A673 (cell line): ENCODE measurements at regions not wholly inside any gene's neighbourhood (a gene's known extent, or its start where the extent isn't known, plus 50 kb on each side); places are given as distances from the start of the nearest gene placed in this dataset.

ENCODE experiments used
- BruUV-seq: library from RNA; stranded (reverse); fragments of 400-500 nt; replicated peaks from 2 replicates; lab custom pipeline; 2021; lab: Mats Ljungman, UMichigan
- CTCF ChIA-PET: fragments of 300-600 bp; sonication (Branson Sonifier 250); formaldehyde crosslinking; loops from one replicate; lab custom pipeline; 2022; ENCODE audit warnings: antibody characterized with exemption; lab: Charles Lee
- POLR2A ChIA-PET: fragments of 300-600 bp; sonication (Branson Sonifier 250); formaldehyde crosslinking; loops from one replicate; lab custom pipeline; 2022; ENCODE audit warnings: antibody characterized with exemption; ENCODE audit not compliant: low non-redundant PET; lab: Charles Lee
- DNase-seq: peaks from one replicate; pipeline ENCODE4 v3.0.0-alpha.2; 2015; ENCODE audit warnings: low spot score
- H3K27ac ChIP-seq: fragments of 200-600 bp; sonication (generic); 2 replicates; pipeline ENCODE4 v1.5.1; 2016; ENCODE audit warnings: mixed run types, low read depth, mild to moderate bottlenecking, mixed read lengths, antibody characterized with exemption, low read length; ENCODE audit not compliant: poor library complexity, severe bottlenecking
- H3K27me3 ChIP-seq: fragments of 200-600 bp; sonication (generic); replicated peaks from 2 replicates; pipeline ENCODE4 v1.6.1; 2017; ENCODE audit warnings: mixed run types, low read depth, mild to moderate bottlenecking, mixed read lengths, antibody characterized with exemption, low read length; ENCODE audit not compliant: insufficient read depth, poor library complexity
- H3K36me3 ChIP-seq: fragments of 200-600 bp; sonication (generic); 2 replicates; pipeline ENCODE4 v1.6.1; 2016; ENCODE audit warnings: mixed run types, mild to moderate bottlenecking, mixed read lengths, antibody characterized with exemption, low read length; ENCODE audit not compliant: insufficient read depth, poor library complexity, severe bottlenecking
- H3K4me1 ChIP-seq: fragments of 200-600 bp; sonication (generic); 2 replicates; pipeline ENCODE4 v1.6.1; 2017; ENCODE audit warnings: mixed run types, mild to moderate bottlenecking, mixed read lengths, antibody characterized with exemption, low read length; ENCODE audit not compliant: insufficient read depth, poor library complexity, severe bottlenecking
- H3K4me3 ChIP-seq: fragments of 200-600 bp; sonication (generic); 2 replicates; pipeline ENCODE4 v1.5.1; 2016; ENCODE audit warnings: low read depth, mixed run types, mild to moderate bottlenecking, mixed read lengths, low read length; ENCODE audit not compliant: poor library complexity, severe bottlenecking
- H3K9me3 ChIP-seq: fragments of 200-600 bp; sonication (generic); 2 replicates; pipeline ENCODE4 v1.6.1; 2016; ENCODE audit warnings: mixed run types, low read depth, mild to moderate bottlenecking, mixed read lengths, antibody characterized with exemption, low read length; ENCODE audit not compliant: poor library complexity, severe bottlenecking
- CTCF ChIP-seq: fragments of 300-800, 200-600 bp; sonication (generic); conservative IDR thresholded peaks from 2 replicates; pipeline ENCODE4 v1.5.1; 2017; ENCODE audit warnings: low read depth, mild to moderate bottlenecking, antibody characterized with exemption, low read length, moderate library complexity, mixed read lengths
- EZH2 ChIP-seq: fragments of 200-600 bp; sonication (generic); IDR thresholded peaks from 2 replicates; pipeline ENCODE4 v1.6.1; 2017; ENCODE audit warnings: borderline replicate concordance, low read depth, mild to moderate bottlenecking, mixed read lengths, antibody characterized with exemption, low read length; ENCODE audit not compliant: poor library complexity, severe bottlenecking
- intact Hi-C: fragments of 100-400 bp; cut with micrococcal nuclease; formaldehyde crosslinking; loops from one replicate; pipeline ENCODE4 v1.10.0; 2022; ENCODE audit not compliant: unreplicated experiment

- TF ChIP-seq CTCF, result no peak
- TF ChIP-seq EZH2, result no peak
- ChIA-PET CTCF (no interaction called here), POLR2A (no interaction called here)
- no peaks in the 10 kb centered on the region for H3K27me3 ChIP-seq
- H3K4me1 ChIP-seq, result no peaks in the 10 kb centered on the region
- H3K4me3 ChIP-seq, result no peak overlapping the region
- H3K9me3 ChIP-seq, result no peaks in the 10 kb centered on the region
- intact Hi-C loops, result loop anchor here (10.0 kb wide), 1 partner anchor 1864 kb away; no protein-coding TSS in a partner anchor
- H3K36me3 ChIP-seq, result no peaks in the 10 kb centered on the region
- no peak overlapping the region for H3K27ac ChIP-seq
- DNase-seq, result no peak
- BruUV-seq, result no TSS peak
Measured at GRCh38 chr4:52370576-52370975, 288.5 kb downstream of the USP46 start.

- no peaks in the 10 kb centered on the region for H3K4me1 ChIP-seq
- H3K36me3 ChIP-seq, result no peaks in the 10 kb centered on the region
- ChIA-PET POLR2A (no interaction called here), CTCF (no interaction called here)
- H3K27me3 ChIP-seq, result no peaks in the 10 kb centered on the region
- H3K4me3 ChIP-seq, result no peak overlapping the region
- H3K9me3 ChIP-seq, result no peaks in the 10 kb centered on the region
- DNase-seq, result no peak
- no TSS peak for BruUV-seq
- H3K27ac ChIP-seq, result no peak overlapping the region
- TF ChIP-seq EZH2, result no peak
- no peak for TF ChIP-seq CTCF
- intact Hi-C loops, result loop anchor here (10.0 kb wide), 1 partner anchor 1863 kb away; no protein-coding TSS in a partner anchor
Measured at GRCh38 chr4:52371841-52372240, 287.3 kb downstream of the USP46 start.

GRCh38 chr4:52372269-52372668 lies 286.8 kb downstream of the USP46 start:
- no peak for TF ChIP-seq CTCF
- no peak for TF ChIP-seq EZH2
- Histone ChIP-seq H3K4me3 (no peak overlapping the region), H3K9me3 (no peaks in the 10 kb centered on the region), H3K27ac (no peak overlapping the region), H3K36me3 (no peaks in the 10 kb centered on the region), H3K4me1 (no peaks in the 10 kb centered on the region), H3K27me3 (no peaks in the 10 kb centered on the region)
- ChIA-PET POLR2A (no interaction called here), CTCF (no interaction called here)
- no TSS peak for BruUV-seq
- intact Hi-C loops, result loop anchor here (10.0 kb wide), 1 partner anchor 1863 kb away; no protein-coding TSS in a partner anchor
- DNase-seq, result no peak
